Pancreas (tissue), 10 donors: ENCODE measurements at regions not wholly inside any gene's neighbourhood (a gene's known extent, or its start where the extent isn't known, plus 50 kb on each side); places are given as distances from the start of the nearest gene placed in this dataset.

Experiments
- ATAC-seq, 4 donors: fragments of 200-7000 bp; cut with Tn5 transposase; one replicate each; pipeline versions ENCODE4 v1.8.0 to v1.9.1; 2020; ENCODE audit warnings: mild to moderate bottlenecking in 4 of 4, moderate library complexity in 4 of 4
- DNase-seq, 6 donors: peaks; one replicate each; pipeline ENCODE4 v3.0.0-alpha.2; 2020
- FAIRE-seq: peaks from 2 replicates; lab custom pipeline; 2012; peaks lifted over from hg19 to GRCh38; lab: Jason Lieb, UNC
- H3K27ac ChIP-seq, 4 donors: fragments of 200-600 bp; sonication (generic); 1 replicate in 3 of 4; 2 replicates in 1 of 4; pipeline versions ENCODE4 v1.5.0 to v1.8.0; 2020
- H3K27me3 ChIP-seq, 4 donors: fragments of 200-600 bp; one replicate each; pipeline ENCODE4 v1.8.0; 2021
- H3K36me3 ChIP-seq, 3 donors: fragments of 200-600 bp; sonication (generic) in 1 of 3; one replicate each; pipeline versions ENCODE4 v1.5.0 to v1.8.0; 2020 to 2021
- H3K4me1 ChIP-seq, 3 donors: fragments of 200-600 bp; one replicate each; pipeline ENCODE4 v1.8.0; 2021
- H3K4me3 ChIP-seq, 4 donors: fragments of 200-600 bp; sonication (generic) in 2 of 4; one replicate each; pipeline versions ENCODE4 v1.5.0 to v1.8.0; 2020 to 2021
- H3K9me3 ChIP-seq, 4 donors: fragments of 200-600 bp; one replicate each; pipeline ENCODE4 v1.8.0; 2021
- CTCF ChIP-seq, 4 donors: fragments of 200-600 bp; sonication (generic) in 3 of 4; IDR thresholded peaks; one replicate each; pipeline versions ENCODE4 v1.5.0 to v1.8.0; 2021; ENCODE audit warnings: antibody characterized with exemption in 4 of 4
- WGBS, 2 donors: extraction: QIAGEN DNeasy Blood & Tissue Kit; methylation state at CpG; one replicate each; pipeline ENCODE4 v1.1.7; 2013; 5-methylcytosine and 5-hydroxymethylcytosine counted together
- intact Hi-C, 3 donors: fragments of 100-400 bp; cut with DNase I; formaldehyde crosslinking; loops; one replicate each; pipeline versions ENCODE4 v1.11.1 to v1.14.2; 2022
- donor health status: healthy with polysubstance abuse.
- donor health status: DM: no; HTN: no; CAD: no; lungs with moderate emphysema.
- donor health status: DM: no; HTN: no; CAD: no.
- donor health status: control.
- donor health status: control.
- donor health status: Bipolar disorder and iron deficiency.
- donor health status: DM: yes; HTN: yes; CAD: no.
- donor health status: DM: no; HTN: no; CAD: no.
- donor health status: DM: no; HTN: no; CAD: no.
- donor health status: DM: yes; HTN: yes; CAD: no.

- WGBS, 2 donors, result 95 to 100% methylated on average over 2 of the region's 2 CpGs
- DNase-seq (no peak), FAIRE-seq (no peak), ATAC-seq (peak in 1 of 4 donors; percentile 29)
- intact Hi-C loops, result no loop called here
- no peak overlapping the region for H3K4me3 ChIP-seq
- H3K36me3 ChIP-seq, result no peaks in the 10 kb centered on the region
- H3K4me1 ChIP-seq, result peaks cover 0 to 7% (median 0%) of the 10 kb centered on the region in 3 donors
- H3K27me3 ChIP-seq, result no peaks in the 10 kb centered on the region
- H3K9me3 ChIP-seq, result no peaks in the 10 kb centered on the region
- TF ChIP-seq CTCF (IDR thresholded peaks at IDR 0.05), result no peak
- no peak overlapping the region for H3K27ac ChIP-seq
Observed at GRCh38 chr2:156023229-156023869, 309.2 kb downstream of the NR4A2 start.

DNA sequence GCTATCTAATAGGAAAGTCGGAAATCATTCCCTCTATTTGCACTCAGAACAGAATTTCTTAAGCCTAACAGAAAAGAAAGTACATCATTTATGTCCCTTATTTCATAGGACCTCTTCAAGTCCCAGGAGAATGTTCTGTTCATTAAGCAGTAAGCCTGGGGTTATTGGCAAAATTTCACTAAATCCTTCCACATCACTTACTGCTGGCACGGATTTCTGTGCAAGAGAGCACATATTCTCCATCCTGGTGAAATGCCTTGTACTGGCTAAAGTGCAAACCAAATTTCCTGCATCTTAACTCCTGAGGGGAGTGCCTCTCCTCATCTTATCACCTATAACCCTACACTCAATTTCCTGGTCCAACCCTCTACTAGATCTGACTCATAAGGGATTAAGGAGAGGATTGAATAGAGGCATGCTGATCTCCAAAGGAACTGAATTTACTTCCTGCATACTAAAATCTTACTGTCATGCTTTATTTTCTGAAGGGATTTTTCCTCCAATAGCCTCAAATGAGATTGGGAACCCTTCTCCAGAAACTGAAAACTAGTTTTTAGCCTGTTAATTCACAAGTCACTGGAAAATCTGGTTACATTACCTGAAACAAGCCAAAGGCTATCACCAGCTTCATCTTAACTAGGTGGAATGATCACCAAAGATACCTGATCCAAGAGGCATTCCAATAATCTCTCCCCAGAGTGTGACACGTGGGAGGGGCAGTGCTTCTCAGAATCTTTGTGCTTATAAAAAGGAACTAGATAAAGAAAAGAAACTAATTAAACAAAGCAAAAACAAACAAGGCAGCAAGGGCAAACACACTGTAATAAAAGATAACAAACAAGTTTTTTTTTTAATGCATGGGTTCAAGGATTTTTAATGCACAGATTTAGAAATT lies 311.1 kb downstream of the NR4A2 start:
- Histone ChIP-seq H3K4me1 (peaks cover 0 to 7% (median 0%) of the 10 kb centered on the region in 3 donors), H3K27ac (no peak overlapping the region), H3K36me3 (no peaks in the 10 kb centered on the region), H3K9me3 (no peaks in the 10 kb centered on the region), H3K27me3 (no peaks in the 10 kb centered on the region), H3K4me3 (no peak overlapping the region)
- ATAC-seq (peak in 2 of 4 donors; percentile 26 to 56), FAIRE-seq (no peak), DNase-seq (no peak)
- intact Hi-C loops, result no loop called here
- WGBS, 2 donors, result 55 to 65% methylated on average over 3 of the region's 3 CpGs
- no peak for TF ChIP-seq CTCF (IDR thresholded peaks at IDR 0.05)

DNA sequence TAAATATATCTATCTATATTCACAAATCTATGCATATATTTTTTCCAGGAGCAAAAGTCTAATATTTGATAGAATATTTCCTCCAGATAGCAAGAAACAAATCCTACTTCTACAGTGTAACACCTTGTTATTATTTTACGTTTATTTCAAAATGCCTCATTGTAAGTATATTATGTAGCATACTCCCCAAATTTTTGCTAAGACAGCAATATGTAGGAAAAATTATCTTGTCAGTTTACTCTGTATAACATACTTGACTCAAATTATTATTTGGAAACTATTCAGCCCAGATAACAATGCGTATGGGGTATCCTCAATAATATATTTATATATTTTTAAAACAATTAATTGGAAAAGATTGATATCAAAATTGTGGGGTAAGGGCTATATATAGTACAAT lies 313.2 kb downstream of the NR4A2 start:
- 95 to 97% methylated on average over 2 of the region's 2 CpGs for whole genome bisulfite sequencing, 2 donors
- intact Hi-C loops, result no loop called here
- no peaks in the 10 kb centered on the region for H3K9me3 ChIP-seq
- peaks cover 0 to 7% (median 0%) of the 10 kb centered on the region in 3 donors for H3K4me1 ChIP-seq
- no peak for TF ChIP-seq CTCF (IDR thresholded peaks at IDR 0.05)
- ATAC-seq, result no peak
- no peak overlapping the region for H3K27ac ChIP-seq
- FAIRE-seq, result no peak
- H3K36me3 ChIP-seq, result no peaks in the 10 kb centered on the region
- H3K27me3 ChIP-seq, result no peaks in the 10 kb centered on the region
- no peak for DNase-seq
- no peak overlapping the region for H3K4me3 ChIP-seq

GRCh38 chr2:156017341-156017885 lies 315.1 kb downstream of the NR4A2 start:
- intact Hi-C loops, result no loop called here
- Histone ChIP-seq H3K4me1 (peaks cover 0 to 7% (median 0%) of the 10 kb centered on the region in 3 donors), H3K27me3 (no peaks in the 10 kb centered on the region), H3K4me3 (no peak overlapping the region), H3K27ac (no peak overlapping the region), H3K9me3 (no peaks in the 10 kb centered on the region), H3K36me3 (no peaks in the 10 kb centered on the region)
- TF ChIP-seq CTCF (IDR thresholded peaks at IDR 0.05), result no peak
- no peak for FAIRE-seq
- no peak for ATAC-seq
- WGBS, 2 donors, result 83% methylated on average over 1 of the region's 1 CpG
- DNase-seq, result no peak
